H54 (cell line): ENCODE measurements at regions not wholly inside any gene's neighbourhood (a gene's known extent, or its start where the extent isn't known, plus 50 kb on each side); places are given as distances from the start of the nearest gene placed in this dataset.
A peak's percentile ranks its signal among the peaks of the same experiment; 100 is the strongest.
"Not testable (repeated sequence)": the region's sequence is repeated elsewhere in the genome, so short reads cannot be mapped to it uniquely, and the experiment has no call there.

Source experiments
- DNase-seq: peaks from one replicate; pipeline ENCODE4 v3.0.0; 2011; ENCODE audit warnings: low spot score, mixed read lengths; ENCODE audit not compliant: insufficient read length
- FAIRE-seq: peaks from 3 replicates; lab custom pipeline; 2011; peaks lifted over from hg19 to GRCh38; lab: Jason Lieb, UNC

DNA sequence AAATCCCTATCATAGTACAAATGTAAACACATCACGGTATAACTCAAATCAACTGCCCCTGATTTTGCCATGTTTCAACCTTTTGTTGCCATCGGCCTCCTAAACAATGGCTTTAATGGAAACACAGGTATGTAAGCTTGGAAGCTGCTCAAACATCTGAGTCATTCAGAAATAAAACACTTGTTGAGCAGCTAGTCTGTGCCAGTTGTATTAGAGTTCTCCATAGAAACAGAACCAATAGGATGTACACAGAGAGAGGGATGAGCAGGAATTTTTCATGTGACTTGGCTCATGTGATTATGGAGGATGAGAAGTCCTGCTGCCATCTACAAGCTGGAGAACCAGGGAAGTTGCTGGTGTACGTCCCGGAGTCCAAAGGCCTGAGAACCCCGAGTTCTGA lies 186.1 kb downstream of the LMLN start:
- not testable (repeated sequence) for FAIRE-seq, DNase-seq

GRCh38 chr3:198146559-198147164 lies 186.6 kb downstream of the LMLN start:
- not testable (repeated sequence) for DNase-seq, FAIRE-seq

GRCh38 chr3:198147213-198147612 lies 187.2 kb downstream of the LMLN start:
- FAIRE-seq, DNase-seq: not testable (repeated sequence)

DNA sequence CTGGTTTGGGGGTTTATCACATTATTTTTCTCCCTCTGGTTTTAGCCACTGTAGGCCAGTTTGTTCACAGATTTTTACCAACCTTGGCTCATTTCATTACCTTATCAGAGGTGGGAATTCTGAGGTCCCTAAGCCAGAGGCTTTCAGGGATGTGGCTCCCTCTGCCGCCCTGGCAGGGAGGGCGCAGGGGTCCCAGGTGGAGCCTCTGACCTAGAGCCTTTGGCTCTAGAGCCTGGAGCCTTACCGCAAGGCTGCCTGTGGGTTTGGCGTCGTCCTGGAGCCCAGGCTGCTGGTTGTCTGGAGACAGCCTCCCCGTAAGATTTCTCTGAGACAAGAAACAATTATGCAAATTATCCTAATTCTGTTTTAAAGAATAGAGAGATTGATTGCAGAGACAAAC lies 188.0 kb downstream of the LMLN start:
- FAIRE-seq, DNase-seq: not testable (repeated sequence)

DNA sequence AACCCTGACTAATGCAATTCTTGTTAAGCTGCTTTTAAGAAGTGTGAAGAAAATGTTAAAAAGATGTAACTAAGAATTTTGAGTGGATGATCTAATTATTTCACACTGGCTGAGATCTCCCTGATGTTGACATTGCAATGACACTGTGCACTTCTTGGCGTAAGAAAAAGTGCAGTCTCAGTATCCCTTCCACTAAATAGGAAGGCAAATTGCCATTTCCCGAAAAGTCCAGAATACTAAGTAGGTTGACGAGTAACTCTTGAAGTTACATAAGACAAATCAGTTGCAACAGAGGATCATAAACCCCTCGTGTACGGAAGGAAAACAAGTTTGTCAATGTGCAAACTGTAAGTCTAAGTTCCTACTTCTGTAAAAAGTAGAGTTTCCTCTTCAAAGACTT lies 189.9 kb downstream of the LMLN start:
- not testable (repeated sequence) for FAIRE-seq, DNase-seq

DNA sequence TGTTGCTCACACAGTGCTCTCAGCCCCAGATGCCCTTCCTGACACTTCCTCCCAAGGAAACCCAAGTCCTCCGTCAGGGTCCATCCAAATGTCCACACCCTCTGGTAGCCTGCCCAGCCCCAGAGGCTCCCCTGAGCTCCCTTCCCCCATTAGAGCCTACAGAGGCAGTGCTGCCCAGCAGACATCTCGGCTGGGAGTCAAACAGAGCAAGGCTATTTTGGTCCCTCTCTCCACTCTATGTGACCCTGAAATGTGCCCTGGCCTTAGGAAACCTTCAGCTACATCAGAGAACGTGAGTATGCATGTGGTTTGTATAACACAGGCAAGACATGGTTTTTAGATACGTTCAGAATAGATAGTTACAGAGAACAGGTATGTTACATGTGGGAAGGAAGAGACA lies 191.8 kb downstream of the LMLN start:
- DNase-seq: not testable (repeated sequence)

DNA sequence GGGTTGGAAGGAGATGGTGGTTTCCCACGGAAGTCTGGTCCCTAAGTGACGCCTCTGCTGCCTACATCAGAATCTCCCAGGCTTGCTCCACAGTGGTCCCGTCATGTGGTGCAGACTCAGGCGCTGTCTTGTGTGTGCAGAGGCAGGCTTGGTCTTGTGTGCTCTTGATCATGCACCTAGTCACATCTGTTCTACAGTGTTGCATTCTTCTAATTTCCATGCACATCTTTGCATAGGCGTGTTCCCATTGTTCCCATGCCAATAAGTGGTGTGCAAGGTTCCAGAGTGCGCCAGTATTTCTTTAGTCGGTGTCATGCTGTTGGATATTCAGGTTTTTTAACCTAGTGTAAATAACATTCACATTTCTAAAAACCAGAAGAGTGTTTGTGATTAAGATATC lies 195.8 kb downstream of the LMLN start:
- not testable (repeated sequence) for FAIRE-seq

More for the DNA sequence above, 191.8 kb downstream of the LMLN start:
- FAIRE-seq: not testable (repeated sequence)

DNA sequence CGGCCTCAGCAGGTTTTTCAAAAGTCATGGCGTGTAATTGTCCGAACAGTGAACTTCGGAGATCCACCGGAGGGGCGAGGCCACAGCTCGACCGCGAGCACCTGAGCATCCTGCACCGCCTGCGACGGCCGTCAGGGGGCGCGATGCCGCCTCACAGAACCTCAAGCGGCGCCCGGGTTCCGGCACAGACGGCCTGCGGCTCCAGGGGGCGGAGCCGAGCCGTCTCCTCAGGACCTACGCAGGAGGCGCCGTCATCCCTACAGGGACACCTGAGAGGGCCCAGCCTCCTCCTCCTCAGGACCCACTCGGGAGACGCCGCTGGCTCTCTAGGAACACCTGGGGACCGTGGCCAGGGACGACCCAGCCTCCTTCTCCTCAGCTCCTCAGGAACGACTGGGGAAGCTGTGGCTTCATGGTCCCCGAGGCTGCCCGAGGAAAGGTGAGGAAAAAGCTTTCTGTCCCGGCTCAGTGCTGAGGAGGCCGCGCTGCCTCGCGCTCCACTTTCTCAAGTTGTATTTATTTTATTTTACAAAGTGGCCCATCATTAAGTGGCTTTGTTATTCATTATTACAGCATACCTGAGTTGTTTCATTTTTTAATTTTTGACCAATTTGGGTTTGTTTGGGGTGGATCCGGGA lies 197.3 kb downstream of the LMLN start:
- not testable (repeated sequence) for FAIRE-seq

More for the DNA sequence above, 195.8 kb downstream of the LMLN start:
- not testable (repeated sequence) for DNase-seq

GRCh38 chr3:198158007-198158406 lies 198.0 kb downstream of the LMLN start:
- DNase-seq, FAIRE-seq: not testable (repeated sequence)

More for the DNA sequence above, 197.3 kb downstream of the LMLN start:
- DNase-seq: not testable (repeated sequence)

DNA sequence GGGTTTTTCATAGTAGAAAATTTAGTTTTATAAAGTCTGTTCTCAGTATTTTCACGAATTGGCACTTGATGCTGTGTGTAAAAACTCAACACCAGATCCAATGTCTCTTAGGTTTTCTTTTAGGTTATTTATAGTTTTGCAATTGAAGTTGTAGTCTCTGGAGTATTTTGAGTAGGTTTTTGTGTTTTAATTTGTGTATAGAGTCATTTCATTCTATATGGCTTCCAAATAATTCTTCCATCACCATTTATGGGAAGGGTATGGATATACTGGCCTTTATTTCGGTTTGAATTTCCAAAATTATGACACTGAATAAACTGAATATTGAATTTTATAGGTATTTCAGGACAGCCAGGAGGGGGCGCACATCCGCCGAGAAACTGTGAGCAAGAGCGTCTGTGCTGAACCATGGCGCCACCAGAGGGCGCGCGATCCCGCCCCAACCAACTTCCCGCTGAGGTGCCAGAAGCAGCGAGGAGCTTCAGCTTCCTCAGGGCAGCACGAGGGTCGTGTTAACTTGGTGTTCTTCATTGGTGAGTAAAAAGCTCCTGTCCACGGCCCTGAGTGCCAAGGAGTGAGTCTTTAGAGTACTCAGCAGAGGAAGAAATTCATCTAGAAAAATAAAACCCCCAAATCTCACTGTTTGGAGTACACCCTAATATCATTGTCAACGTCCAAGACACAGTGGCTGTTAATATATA lies 207.5 kb downstream of the LMLN start:
- not testable (repeated sequence) for DNase-seq, FAIRE-seq

GRCh38 chr3:198170781-198171180 lies 210.8 kb downstream of the LMLN start:
- not testable (repeated sequence) for DNase-seq, FAIRE-seq

- DNase-seq: not testable (repeated sequence)
- FAIRE-seq: peak; percentile 89
Measured at GRCh38 chr3:198173080-198173479, 213.1 kb downstream of the LMLN start.

DNA sequence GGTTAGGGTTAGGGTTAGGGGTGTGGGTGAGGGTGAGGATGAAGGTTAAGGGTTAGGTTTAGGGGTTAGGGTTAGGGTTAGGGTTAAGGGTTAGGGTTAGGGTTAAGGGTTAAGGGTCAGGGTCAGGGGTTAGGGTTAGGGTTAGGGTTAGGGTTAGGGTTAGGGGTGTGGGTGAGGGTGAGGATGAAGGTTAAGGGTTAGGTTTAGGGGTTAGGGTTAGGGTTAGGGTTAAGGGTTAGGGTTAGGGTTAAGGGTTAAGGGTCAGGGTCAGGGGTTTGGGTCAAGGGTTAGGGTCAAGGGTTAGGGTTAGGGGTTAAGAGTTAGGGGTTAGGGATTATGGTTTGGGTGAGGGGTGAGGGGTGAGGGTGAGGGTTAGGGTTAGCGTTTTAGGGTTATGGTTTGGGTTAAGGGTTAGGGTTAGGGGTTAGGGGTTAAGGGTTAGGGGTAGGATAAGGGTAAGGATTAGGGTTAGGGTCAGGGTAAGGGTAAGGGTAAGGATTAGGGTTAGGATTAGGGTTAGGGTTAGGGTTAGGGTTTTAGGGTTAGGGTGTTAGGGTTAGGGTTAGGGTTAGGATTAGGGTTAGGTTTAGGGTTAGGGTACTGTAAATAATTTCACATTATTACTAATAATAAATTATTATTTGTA lies 214.0 kb downstream of the LMLN start:
- not testable (repeated sequence) for DNase-seq, FAIRE-seq
